GM19372 (cell line): ENCODE measurements at regions not wholly inside any gene's neighbourhood (a gene's known extent, or its start where the extent isn't known, plus 50 kb on each side); places are given as distances from the start of the nearest gene placed in this dataset.
"Not testable (repeated sequence)": the region's sequence is repeated elsewhere in the genome, so short reads cannot be mapped to it uniquely, and the experiment has no call there.

Source experiments
- ATAC-seq: cut with Tn5 transposase; IDR thresholded peaks from one replicate; pipeline ENCODE4 v1.9.1; 2021; ENCODE audit warnings: mild to moderate bottlenecking, low read depth, moderate library complexity; ENCODE audit not compliant: unreplicated experiment

DNA sequence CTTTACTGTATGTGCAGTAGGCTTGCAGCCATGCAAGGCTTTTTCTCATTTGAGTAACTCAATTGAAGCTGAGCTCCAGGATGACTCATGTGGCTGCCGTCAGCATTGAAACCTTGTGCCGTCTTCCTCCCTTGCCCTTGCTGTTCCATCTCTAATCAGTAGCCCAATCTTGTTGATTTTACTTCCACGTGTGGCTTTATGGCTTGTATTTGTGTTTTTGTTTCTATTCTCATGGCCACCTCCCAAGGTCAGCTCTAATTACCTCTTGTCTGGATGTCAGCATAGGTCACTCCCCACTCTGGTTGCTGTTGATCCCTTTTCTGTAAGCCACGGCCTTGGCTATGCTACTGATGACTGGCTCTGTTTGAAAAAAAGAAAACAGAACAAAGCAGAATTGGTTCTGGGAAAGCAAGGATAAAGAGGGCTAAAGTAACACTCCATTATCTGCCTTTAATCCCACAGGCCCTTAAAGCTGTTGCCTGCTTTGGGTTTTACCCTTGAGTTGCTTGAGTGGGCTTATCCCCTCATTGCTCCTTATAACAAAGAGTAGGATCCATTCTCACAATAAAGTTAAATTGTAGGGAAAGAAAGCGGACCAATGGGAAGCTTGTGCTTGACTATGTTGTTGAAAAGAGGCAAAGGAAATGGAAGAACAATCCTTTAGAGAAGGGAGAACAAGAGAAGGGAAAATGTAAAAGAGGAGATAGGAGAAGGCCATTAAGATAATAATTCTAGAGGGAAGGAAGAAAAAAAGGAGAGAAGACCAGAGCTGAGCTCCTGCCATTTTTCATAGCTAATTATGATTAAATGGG is 173.9 kb upstream of the PGRMC2 start:
- ATAC-seq = no peak

DNA sequence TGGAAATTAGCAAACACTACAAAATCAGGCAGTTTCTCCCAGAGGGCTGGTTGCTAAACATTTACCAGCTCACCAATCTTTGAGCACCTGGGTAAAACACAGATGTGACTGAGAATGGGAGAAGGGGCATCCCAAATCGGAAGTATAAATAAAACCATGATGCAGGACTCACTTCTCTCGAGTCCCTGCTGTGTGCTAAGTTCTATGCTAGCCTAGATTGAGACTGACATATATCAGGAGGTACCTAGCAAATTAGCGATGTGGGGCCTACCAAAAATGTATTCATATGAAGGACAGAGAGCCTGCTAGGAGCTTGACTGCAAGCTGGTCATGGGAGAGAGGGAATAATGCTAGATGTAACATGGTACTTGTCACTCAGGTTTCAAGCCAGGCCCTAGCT is 171.9 kb upstream of the PGRMC2 start:
- no peak for ATAC-seq

DNA sequence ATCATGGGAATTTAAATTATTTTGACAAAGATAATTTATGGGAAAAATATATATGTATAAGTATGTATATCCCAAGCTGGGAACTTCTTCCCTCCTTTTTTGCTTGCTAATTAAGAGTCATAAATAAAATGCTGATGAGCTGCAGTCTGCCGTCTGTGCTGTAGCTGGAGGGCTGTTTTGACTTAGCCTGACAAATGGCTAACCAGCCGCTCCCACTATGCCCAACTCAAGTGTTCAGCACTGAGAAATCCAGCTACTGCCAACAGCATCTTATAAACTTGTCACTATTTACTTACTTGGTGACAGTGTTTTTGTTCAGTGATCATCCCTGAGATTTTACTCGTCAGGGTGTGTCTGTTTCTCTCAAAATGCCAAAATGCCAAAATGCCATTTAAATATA is 171.2 kb upstream of the PGRMC2 start:
- no peak for ATAC-seq

DNA sequence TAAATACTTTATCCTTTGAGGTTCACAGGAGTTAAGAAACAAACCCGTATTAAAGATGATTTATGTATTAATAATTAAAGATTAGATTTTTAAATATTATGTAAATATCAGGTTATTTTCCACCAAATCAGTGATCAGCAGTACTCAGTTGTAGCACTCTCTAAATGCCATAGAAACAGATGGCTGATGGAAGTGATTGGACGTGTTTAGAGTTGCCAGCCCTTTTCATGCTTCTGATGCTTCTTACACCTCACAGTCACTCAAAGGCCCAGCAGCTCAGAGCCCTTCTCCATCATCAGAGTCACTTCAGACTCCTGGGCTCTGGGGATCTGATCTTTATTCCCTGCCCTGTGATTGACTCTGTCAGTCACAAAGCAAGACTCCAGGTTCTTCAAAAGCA is 170.1 kb upstream of the PGRMC2 start:
- no peak for ATAC-seq

DNA sequence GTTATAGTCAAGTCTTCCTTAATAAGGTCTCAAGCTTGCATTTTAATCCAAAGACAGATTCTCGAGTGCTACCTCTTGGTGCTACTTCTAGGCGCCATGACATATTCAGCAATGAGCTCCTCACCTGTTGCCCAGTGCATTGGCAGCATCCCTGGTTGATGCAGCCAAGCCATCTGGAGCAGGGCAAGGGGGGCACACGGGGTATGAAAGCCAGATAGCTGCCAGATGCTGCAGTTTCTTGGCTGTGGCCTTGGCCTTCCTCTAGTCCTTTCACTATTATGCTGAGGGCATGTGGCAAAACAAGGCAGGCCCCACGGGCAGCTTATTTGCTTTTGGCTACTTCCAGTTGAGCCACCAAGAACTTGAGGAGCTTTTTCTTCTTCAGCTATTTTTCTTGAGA is 168.6 kb upstream of the PGRMC2 start:
- no peak for ATAC-seq

DNA sequence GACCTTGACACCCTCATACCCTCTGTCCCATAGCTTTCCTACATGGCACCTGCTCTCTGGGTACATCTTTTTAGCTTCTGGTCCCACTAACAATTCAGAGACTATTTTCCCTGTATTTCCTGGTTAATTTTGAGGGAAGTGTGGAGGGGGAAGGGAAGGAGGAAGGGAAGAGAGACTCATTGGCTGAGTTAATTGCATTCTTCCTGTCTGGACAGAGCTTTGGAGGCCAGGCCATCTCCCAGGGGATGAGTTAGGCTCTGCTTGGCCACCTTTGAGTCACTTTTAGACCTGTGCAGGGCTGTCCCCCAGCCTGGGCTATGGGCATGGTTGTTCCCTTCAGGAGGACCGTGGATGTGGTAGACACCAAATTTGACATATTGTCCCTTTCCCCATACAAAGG is 167.9 kb upstream of the PGRMC2 start:
- no peak for ATAC-seq

DNA sequence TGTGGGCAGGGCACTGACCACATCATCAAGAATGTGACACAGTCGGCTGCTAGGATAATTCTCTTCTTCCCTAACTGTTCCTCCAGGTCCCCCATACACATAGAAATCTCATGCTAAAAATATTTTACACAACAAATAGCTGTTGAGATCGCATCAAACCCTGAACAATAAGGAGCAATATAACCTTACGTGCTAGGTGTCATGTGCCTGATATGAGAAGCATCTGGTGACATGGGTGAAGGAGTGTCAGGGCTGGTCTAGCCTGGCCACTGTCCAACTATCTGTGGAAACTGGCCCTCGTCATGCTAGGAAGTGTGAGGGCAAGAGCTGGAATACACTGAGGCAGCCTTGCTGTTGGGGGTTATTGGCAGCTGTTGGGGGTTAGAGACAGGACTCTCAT is 167.3 kb upstream of the PGRMC2 start:
- no peak for ATAC-seq

DNA sequence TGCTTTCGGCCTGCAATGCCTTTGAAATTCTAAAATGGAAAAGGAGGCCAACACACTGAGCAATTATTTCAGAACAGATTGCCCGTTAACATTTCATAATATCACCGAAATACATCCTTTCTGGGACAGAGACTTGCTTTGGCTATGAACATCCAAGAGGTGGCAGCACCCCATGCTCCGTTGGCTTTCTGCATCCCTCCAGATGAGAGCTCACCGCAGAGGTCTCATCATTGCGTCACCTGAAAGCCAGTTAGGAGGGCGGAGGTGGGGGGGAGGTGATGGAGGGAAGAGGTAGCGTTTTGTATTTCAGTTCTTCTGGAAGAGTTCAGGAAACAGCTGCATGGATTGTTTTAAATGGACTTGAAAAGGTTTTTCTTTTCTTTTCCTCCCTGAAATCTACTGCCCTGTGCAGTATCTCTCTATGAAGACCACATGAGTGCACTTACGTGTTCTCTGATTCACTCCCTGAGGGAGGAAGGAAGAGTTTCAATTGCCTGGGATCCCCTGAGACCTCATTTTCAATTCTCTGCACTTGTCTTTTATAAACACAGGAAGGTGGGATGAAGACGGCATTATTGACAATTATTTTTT is 166.8 kb upstream of the PGRMC2 start:
- ATAC-seq = peak; percentile 100

DNA sequence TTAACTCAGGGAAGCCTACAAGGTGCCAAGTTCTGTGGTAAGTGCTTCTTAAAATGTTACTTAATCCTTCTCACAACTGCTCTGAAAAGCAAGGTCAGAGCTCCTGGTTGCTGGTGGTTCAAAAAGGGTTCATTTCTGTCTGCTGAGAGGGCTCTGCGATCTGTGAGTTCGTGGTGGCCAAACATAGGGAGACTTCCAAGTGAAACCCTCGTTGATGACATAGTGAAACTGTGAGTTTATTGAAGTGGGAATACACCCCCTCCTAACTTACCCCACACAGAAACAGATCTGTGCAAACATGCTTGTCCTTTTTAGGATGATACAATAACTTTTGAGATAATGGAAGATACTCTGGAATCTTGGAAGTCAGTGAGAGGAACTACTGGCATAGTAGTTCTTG is 164.8 kb upstream of the PGRMC2 start:
- no peak for ATAC-seq

DNA sequence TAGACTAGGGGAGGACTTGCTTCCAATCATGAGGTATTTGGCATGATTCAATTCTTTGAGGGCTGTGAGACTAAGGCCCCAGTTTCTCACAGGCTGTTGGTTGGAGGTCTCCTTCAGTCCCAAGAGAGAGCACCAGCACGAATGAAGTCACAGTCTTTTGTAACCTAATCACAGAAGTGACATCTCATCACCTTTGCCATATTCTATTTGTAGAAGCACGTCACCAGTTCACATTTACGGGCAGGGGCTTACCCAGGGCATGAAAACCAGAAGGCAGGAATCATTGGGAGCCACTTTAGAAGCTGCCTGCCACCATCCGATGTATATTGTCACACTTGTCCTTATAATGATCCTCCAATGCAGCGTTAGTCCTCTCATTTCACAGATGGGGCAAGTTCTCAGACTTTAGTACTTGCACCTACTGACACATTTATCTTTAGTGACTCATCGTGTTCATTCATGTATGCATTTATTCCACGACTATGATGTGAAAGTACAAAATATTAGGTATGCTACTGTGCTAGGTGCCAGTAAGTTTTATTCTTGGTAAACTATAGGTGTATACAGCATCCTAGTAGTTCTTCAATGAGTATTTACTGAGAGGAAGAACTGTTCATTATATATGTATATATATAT is 163.8 kb upstream of the PGRMC2 start:
- ATAC-seq = no peak

DNA sequence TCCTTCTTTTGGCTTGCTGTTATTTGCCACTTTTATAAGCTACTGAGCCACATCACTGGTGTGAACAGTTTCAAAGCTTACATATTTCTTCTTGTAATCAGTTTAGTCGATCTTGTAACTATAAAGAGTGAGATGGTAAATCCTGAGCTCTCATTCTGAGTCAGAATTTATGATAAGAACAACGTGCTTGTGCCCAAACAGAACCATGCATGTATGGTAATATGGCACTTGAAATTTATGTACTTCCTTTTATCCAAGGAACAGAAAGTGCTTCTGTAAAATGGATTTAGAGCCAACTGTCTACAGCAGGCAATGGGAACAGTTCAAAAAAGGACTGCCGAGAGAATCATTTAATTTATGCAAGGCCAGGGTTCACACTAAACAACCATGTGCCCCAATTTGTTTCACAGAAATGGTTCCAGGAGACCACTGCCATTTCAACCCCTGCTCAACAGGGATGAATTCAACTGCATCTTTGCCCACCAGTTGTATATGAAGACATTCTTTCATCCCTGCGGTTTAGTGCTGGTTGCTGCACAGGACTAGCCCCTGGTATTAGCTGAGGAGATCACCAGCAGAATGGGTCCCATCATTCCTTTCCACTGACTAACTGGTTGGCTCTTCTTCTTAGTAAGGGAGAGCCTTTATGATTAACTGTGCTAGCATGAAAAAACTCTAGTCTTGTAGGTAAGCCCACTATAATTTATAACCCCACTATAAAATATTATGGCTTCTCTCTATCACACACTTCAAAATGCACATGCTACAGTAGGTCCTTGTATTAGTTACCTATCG is 162.9 kb upstream of the PGRMC2 start:
- ATAC-seq = no peak

DNA sequence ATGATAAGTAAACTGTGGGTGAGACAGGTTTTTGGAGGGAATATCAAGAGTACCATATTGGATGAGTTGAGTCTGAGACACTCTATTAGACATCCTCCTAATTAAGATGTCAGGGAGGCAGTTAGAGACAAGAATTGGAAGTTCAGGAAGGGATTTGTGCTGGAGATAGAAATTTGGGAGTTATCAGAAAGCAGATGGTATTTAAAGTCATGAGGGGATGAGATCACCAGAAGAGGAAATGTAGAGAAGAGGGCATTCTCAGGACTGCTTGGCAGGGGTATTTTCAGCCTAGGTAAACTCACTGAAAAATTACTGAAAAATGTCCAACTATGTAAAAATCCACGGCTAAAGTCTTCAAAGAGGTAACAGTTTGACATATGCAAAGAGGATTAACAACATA is 161.6 kb upstream of the PGRMC2 start:
- no peak for ATAC-seq

DNA sequence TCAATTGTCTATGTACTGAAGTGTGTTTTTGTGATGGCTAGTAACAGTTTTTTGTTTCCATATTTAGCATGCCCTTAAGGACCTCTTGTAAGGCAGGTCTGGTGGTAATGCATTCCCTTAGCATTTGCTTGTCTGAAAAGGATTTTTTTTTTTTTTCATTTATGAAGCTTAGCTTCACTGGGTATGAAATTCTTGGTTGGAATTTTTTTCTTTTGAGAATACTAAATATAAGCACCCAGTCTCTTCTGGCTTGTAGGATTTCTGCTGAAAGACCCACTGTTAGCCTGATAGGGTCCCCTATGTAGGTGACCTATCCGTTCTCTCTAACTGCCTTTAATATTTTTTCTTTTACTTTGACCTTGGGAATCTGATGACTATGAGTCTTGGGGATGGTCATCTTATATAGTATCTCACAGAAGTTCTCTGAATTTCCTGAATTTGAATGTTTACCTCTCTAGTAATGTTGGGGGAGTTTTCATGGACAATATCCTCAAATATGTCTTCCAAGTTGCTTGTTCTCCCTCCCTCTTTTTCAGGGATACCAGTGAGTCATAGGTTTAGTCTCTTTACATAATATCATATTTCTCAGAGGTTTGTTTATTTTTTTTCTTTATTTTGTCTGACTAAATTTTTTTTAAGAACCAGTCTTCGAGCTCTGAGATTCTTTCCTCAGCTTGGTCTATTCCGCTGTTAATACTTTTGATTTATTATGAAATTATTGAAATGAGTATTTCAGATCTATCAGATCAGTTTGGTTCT is 157.1 kb upstream of the PGRMC2 start:
- no peak for ATAC-seq

DNA sequence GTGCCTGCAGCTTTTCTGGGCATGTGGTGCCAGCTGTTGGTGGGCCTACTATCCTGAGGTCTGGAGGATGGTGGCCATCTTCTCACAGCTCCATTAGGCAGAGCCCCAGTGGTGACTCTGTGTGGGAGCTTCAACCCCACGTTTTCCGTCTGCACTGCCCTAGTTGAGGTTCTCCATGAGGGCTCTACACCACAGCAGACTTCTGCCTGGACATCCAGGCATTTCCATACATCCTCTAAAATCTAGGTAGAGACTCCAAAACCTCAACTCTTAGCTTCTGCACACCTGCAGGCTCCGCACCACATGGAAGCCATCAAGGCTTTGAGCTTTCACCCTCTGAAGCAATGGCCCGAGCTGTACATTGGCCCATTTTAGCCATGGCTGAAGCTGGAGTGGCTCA is 153.3 kb upstream of the PGRMC2 start:
- no peak for ATAC-seq

DNA sequence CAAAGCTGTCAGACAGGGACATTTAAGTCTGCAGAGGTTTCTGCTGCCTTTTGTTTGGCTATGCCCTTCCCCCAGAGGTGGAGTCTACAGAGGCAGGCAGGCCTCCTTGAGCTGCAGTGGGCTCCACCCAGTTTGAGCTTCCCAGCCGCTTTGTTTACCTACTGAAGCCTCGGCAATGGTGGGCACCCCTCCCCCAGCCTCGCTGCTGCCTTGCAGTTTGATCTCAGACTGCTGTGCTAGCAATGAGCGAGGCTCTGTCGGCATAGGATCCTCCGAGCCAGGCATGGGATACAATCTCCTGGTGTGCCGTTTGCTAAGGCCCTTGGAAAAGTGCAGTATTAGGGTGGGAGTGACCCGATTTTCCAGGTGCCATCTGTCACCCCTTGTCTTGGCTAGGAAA is 149.4 kb upstream of the PGRMC2 start:
- ATAC-seq = not testable (repeated sequence)

DNA sequence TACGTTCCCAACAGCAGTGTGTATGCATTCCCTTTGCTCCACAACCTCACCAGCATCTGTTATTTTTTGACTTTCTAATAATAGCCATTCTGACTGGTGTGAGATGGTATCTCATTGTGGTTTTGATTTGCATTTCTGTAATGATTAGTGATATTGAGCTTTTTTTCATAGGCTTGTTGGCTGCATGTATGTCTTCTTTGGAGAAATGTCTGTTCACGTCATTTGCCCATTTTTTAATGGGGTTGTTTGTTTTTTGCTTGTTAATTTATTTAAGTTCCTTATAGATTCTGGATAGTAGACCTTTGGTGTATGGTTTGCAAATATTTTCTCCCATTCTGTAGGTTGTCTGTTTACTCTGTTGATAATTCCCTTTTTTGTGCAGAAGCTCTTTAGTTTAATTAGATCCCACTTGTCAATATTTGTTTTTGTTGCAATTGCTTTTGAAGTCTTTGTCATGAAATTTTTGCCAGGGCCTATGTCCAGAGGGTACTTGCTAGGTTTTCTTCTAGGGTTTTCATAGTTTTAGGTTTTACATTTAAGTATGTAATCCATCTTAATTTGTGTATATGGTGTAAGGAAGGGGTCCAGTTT is 141.5 kb upstream of the PGRMC2 start:
- ATAC-seq = not testable (repeated sequence)

DNA sequence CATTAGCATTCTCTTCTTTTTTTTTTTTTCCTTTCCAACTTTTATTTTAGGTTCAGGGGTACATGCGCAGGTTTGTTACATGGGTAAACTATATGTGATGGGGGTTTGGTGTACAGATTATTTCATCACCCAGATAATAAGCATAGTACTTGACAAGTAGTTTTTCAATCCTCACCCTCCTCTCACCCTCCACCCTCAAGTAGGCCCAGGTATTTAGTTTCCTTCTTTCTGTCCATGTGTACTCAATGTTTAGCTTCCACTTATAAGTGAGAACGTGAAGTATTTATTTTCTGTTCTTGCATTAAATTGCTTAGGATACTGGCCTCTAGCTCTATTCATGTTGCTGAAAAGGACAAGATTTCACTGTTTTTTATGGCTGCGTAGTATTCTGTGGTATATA is 140.8 kb upstream of the PGRMC2 start:
- ATAC-seq = no peak

DNA sequence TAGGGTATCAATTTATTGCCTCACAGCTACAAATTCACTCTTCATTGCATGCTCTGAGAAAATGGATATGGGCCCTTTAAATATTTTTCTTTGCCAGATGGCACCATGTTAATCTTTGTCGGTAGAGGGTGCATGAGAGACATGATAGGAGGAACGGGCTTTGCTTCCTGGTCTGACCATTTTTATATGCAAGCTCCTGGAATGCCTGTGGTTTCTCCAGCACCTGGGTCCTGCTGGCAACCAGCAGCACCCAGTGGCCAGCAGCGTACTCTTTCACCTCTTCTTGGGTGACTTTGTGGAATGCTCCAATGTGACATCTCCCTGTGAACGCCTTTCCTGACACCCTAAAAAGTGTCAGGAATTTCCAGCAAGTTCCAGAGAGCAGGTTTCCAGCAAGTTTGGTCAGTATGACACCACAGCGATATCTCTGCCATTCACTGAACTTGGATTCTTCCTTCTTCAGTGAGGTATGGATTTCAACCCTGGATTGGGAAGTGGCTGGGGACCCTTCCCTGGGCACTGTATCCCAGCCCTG is 140.3 kb upstream of the PGRMC2 start:
- no peak for ATAC-seq

DNA sequence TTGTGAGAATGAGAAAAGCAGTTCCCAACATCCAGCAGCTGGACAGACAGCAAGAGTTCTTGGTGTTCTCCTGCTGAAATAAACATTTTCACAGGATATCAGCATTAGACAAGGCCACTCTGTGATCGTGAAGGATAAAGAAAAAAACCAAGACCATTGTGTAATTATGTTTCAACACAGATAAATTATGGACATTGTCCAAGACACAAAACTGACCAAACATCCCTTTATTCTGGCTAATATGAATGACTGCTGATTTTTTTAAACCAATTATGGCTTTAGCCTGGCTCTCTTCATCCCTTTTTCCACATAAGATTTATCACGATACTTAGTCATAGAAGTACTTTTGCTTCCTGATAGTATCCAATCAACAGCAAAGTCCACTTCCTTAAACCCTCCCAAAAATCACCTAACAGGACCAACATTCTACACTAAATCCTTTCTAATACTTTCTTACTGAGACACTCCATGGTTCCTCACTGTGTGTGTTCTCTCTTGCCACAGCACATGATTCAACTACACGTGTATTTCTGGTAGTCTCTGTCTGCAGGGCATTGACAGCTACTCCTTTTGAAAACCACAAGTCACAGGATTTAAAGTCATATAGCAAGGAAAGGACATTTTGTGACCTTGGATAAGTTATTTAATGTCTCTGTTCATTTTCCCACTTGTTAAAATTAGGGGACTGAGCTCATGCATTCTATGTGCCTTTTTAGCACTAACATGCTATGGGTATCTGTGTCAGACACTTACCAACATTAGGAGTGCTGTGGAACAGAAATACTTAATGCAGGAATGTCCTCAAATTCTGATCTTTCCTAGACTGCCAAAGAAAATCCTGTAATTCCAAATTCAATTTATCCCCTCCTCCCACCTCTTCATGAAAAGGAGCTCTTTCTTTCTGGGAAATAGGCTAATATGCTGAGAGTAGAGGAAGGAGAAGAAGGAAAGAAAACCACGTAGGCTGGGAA is 137.2 kb upstream of the PGRMC2 start:
- no peak for ATAC-seq
